ENCODE measurements at regions not wholly inside any gene's neighbourhood (a gene's known extent, or its start where the extent isn't known, plus 50 kb on each side); places are given as distances from the start of the nearest gene placed in this dataset.

DNA sequence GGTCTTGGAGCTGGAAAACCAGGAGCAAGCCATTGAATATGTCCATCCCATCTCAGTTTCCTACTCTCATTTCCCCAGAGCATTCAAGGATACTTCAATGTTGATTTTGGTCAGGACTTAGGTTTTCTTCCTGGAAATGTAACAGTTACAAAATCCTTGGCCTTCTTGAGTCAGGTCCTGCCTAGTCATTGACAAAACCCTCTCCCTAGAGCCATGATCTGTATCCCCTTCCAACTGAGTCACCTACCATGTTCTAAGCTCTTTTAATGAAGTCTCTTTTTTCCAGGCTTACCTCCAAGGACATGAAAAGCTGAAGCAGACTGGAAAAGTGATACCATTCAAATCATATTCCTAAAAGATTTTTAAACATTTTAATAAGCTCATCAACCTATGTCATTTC, 549.2 kb downstream of the GALC start:
- DNase-seq (ENCODE audit: low read depth, low spot score), result no peak
- CTCF ChIA-PET, result no interaction called here
- Histone ChIP-seq H3K79me2 (ENCODE audit: control insufficient read depth, insufficient read depth, low read length) (no peaks in the 10 kb centered on the region), H3K4me1 (ENCODE audit: control insufficient read depth, extremely low read depth, insufficient read depth, low read length) (no peaks in the 10 kb centered on the region), H3K27ac (ENCODE audit: insufficient read depth, low read depth, low read length) (no peak overlapping the region), H3K4me2 (ENCODE audit: insufficient read depth, low read length) (no peak overlapping the region), H3K9me1 (replicated peaks; ENCODE audit: control insufficient read depth, extremely low read depth, insufficient read depth, low read length) (no peaks in the 10 kb centered on the region), H3K9ac (replicated peaks; ENCODE audit: extremely low read depth, insufficient read depth, low read length) (no peak overlapping the region), H4K20me1 (replicated peaks; ENCODE audit: control insufficient read depth, extremely low read depth, insufficient read depth, low read length) (no peaks in the 10 kb centered on the region), H3K4me3 (replicated peaks in 1 of 3; ENCODE audit: insufficient read depth in 1 of 3, low read depth in 1 of 3, low read length in 3 of 3) (no peak overlapping the region), H3K9me3 (replicated peaks; ENCODE audit: control insufficient read depth, insufficient read depth, low read length) (no peaks in the 10 kb centered on the region), H3K36me3 (ENCODE audit: control insufficient read depth in 2 of 2, extremely low read depth in 1 of 2, insufficient read depth in 2 of 2, low read length in 2 of 2) (no peaks in the 10 kb centered on the region), H2AFZ (ENCODE audit: low read depth, low read length) (no peak overlapping the region), H3K27me3 (ENCODE audit: control insufficient read depth in 2 of 2, insufficient read depth in 2 of 2, low read length in 2 of 2) (no peaks in the 10 kb centered on the region)
- BruUV-seq (replicated peaks), result no TSS peak
- intact Hi-C loops (cut with micrococcal nuclease), result no loop called here
- FAIRE-seq, result no peak
- TF ChIP-seq POLR2A (IDR thresholded peaks at IDR 0.05; ENCODE audit: low read depth, low read length) (no peak), MYC (IDR thresholded peaks at IDR 0.05; ENCODE audit: low read depth, low read length) (no peak), FOS (IDR thresholded peaks at IDR 0.05; ENCODE audit: borderline replicate concordance, insufficient read depth, low read length) (no peak), JUN (IDR thresholded peaks at IDR 0.05; ENCODE audit: borderline replicate concordance, insufficient read depth, insufficient read length, low read depth) (no peak), POLR2AphosphoS5 (IDR thresholded peaks at IDR 0.05; ENCODE audit: insufficient read depth, low read depth, low read length) (no peak), EZH2 (IDR thresholded peaks at IDR 0.05; ENCODE audit: borderline replicate concordance, low read depth, low read length, severe bottlenecking) (no peak), GATA2 (IDR thresholded peaks at IDR 0.05; ENCODE audit: insufficient read depth, insufficient read length, low read depth, low read length) (no peak)
- TF ChIP-seq, protein P1, sequence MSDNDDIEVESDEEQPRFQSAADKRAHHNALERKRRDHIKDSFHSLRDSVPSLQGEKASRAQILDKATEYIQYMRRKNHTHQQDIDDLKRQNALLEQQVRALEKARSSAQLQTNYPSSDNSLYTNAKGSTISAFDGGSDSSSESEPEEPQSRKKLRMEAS (IDR thresholded peaks at IDR 0.05; ENCODE audit: insufficient read depth, insufficient read length), result no peak
- TF ChIP-seq, protein P2, sequence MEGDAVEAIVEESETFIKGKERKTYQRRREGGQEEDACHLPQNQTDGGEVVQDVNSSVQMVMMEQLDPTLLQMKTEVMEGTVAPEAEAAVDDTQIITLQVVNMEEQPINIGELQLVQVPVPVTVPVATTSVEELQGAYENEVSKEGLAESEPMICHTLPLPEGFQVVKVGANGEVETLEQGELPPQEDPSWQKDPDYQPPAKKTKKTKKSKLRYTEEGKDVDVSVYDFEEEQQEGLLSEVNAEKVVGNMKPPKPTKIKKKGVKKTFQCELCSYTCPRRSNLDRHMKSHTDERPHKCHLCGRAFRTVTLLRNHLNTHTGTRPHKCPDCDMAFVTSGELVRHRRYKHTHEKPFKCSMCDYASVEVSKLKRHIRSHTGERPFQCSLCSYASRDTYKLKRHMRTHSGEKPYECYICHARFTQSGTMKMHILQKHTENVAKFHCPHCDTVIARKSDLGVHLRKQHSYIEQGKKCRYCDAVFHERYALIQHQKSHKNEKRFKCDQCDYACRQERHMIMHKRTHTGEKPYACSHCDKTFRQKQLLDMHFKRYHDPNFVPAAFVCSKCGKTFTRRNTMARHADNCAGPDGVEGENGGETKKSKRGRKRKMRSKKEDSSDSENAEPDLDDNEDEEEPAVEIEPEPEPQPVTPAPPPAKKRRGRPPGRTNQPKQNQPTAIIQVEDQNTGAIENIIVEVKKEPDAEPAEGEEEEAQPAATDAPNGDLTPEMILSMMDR (IDR thresholded peaks at IDR 0.05; ENCODE audit: extremely low read depth in 1 of 2, insufficient read depth in 1 of 2, low read depth in 1 of 2, low read length in 2 of 2), result no peak
- dilution Hi-C loops (cut with MboI; ENCODE audit: extremely low pct_ligation_motif_present, low sequenced_read_pairs), result no loop called here
- POLR2A ChIA-PET, result no interaction called here
